Smooth muscle cell (in vitro differentiated cells): ENCODE measurements at regions not wholly inside any gene's neighbourhood (a gene's known extent, or its start where the extent isn't known, plus 50 kb on each side); places are given as distances from the start of the nearest gene placed in this dataset.

Experiments
- DNase-seq: peaks from one replicate; lab custom pipeline; 2025; ENCODE audit not compliant: unreplicated experiment; lab: John Stamatoyannopoulos, UW
- H2AFZ ChIP-seq: fragments of 200-600 bp; sonication (generic); 2 replicates; pipeline ENCODE4 v1.6.0; 2016; ENCODE audit warnings: antibody characterized with exemption, low read depth, mild to moderate bottlenecking
- H3F3A ChIP-seq: fragments of 200-600 bp; sonication (generic); 2 replicates; pipeline ENCODE4 v1.6.0; 2017; ENCODE audit warnings: antibody characterized with exemption, low read depth
- H3K27ac ChIP-seq: fragments of 200-600 bp; sonication (generic); 2 replicates; pipeline ENCODE4 v1.5.1; 2016; ENCODE audit warnings: low read depth, mild to moderate bottlenecking
- H3K27me3 ChIP-seq: fragments of 200-600 bp; sonication (generic); 2 replicates; pipeline ENCODE4 v1.6.1; 2016; ENCODE audit warnings: low read depth, mild to moderate bottlenecking
- H3K36me3 ChIP-seq: fragments of 200-600 bp; sonication (generic); 2 replicates; pipeline ENCODE4 v1.5.1; 2016; ENCODE audit warnings: low read depth
- H3K4me1 ChIP-seq: fragments of 200-600 bp; sonication (generic); 2 replicates; pipeline ENCODE4 v1.5.1; 2016; ENCODE audit warnings: low read depth
- H3K4me2 ChIP-seq: fragments of 200-600 bp; sonication (generic); 2 replicates; pipeline ENCODE4 v1.6.0; 2016; ENCODE audit warnings: mild to moderate bottlenecking
- H3K4me3 ChIP-seq: fragments of 200-600 bp; sonication (generic); 2 replicates; pipeline ENCODE4 v1.5.1; 2016; ENCODE audit warnings: mild to moderate bottlenecking
- H3K79me2 ChIP-seq: fragments of 200-600 bp; sonication (generic); 2 replicates; pipeline ENCODE4 v1.6.0; 2016; ENCODE audit warnings: low read depth, mild to moderate bottlenecking
- H3K9ac ChIP-seq: fragments of 200-600 bp; sonication (generic); 2 replicates; pipeline ENCODE4 v1.6.0; 2016; ENCODE audit warnings: low read depth
- H3K9me3 ChIP-seq: fragments of 200-600 bp; sonication (generic); replicated peaks from 2 replicates; pipeline ENCODE4 v1.5.1; 2016; ENCODE audit warnings: low read depth
- H4K20me1 ChIP-seq: fragments of 200-600 bp; sonication (generic); 2 replicates; pipeline ENCODE4 v1.6.0; 2016; ENCODE audit warnings: low read depth
- WGBS: methylation state at CpG from one replicate; pipeline ENCODE4 v1.1.7; 2016; ENCODE audit warnings: low lambda C conversion rate; 5-methylcytosine and 5-hydroxymethylcytosine counted together
- TF ChIP-seq, protein P1 (sequence below): fragments of 200-600 bp; sonication (generic); IDR thresholded peaks from 2 replicates; pipeline ENCODE4 v1.5.1; 2017; ENCODE audit warnings: borderline replicate concordance, mild to moderate bottlenecking, antibody characterized with exemption; ENCODE audit not compliant: insufficient read depth, poor library complexity, severe bottlenecking

DNA sequence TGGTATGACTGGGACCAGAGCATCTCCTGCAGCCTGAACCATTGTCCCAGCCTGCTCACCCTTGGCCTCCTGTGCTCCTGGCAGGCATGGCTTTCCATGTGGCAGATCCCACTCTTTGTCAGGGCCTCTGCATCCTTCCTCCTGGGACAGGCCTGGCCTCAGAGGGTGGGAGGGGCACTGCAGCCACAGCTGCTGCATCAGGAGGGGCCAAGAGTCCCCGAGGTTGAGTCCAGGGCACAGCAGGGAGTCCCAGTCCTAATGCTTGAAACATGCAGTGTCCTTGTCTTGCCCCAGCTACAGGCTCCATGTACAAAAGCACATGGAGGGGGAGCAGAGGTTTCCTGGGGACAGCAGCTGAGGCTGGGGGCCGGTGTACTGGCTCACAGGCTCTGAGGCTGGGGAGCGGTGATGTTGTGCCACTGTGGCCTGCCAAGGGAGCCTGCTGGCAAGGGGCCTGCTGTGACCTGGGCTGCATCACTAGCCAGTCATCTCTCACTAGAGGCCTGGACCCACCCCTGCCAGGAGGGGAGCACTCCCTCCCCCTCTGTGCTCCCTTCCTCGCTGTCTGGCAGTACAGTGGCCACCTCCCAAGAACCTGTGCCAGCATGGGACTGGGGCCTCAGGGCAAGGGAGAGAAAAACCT is 144.8 kb downstream of the ZNF248 start:
- TF ChIP-seq, protein P1, sequence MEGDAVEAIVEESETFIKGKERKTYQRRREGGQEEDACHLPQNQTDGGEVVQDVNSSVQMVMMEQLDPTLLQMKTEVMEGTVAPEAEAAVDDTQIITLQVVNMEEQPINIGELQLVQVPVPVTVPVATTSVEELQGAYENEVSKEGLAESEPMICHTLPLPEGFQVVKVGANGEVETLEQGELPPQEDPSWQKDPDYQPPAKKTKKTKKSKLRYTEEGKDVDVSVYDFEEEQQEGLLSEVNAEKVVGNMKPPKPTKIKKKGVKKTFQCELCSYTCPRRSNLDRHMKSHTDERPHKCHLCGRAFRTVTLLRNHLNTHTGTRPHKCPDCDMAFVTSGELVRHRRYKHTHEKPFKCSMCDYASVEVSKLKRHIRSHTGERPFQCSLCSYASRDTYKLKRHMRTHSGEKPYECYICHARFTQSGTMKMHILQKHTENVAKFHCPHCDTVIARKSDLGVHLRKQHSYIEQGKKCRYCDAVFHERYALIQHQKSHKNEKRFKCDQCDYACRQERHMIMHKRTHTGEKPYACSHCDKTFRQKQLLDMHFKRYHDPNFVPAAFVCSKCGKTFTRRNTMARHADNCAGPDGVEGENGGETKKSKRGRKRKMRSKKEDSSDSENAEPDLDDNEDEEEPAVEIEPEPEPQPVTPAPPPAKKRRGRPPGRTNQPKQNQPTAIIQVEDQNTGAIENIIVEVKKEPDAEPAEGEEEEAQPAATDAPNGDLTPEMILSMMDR = no peak
- Histone ChIP-seq H3K4me2 (no peak overlapping the region), H3K36me3 (no peaks in the 10 kb centered on the region), H3K27ac (no peak overlapping the region), H3K4me3 (no peak overlapping the region), H2AFZ (no peak overlapping the region), H3K9me3 (no peaks in the 10 kb centered on the region), H3K79me2 (no peaks in the 10 kb centered on the region), H3K27me3 (no peaks in the 10 kb centered on the region), H3K4me1 (no peaks in the 10 kb centered on the region), H3K9ac (no peak overlapping the region), H3F3A (no peaks in the 10 kb centered on the region), H4K20me1 (no peaks in the 10 kb centered on the region)
- WGBS = 87% methylated on average over 4 of the region's 4 CpGs
- DNase-seq = no peak

DNA sequence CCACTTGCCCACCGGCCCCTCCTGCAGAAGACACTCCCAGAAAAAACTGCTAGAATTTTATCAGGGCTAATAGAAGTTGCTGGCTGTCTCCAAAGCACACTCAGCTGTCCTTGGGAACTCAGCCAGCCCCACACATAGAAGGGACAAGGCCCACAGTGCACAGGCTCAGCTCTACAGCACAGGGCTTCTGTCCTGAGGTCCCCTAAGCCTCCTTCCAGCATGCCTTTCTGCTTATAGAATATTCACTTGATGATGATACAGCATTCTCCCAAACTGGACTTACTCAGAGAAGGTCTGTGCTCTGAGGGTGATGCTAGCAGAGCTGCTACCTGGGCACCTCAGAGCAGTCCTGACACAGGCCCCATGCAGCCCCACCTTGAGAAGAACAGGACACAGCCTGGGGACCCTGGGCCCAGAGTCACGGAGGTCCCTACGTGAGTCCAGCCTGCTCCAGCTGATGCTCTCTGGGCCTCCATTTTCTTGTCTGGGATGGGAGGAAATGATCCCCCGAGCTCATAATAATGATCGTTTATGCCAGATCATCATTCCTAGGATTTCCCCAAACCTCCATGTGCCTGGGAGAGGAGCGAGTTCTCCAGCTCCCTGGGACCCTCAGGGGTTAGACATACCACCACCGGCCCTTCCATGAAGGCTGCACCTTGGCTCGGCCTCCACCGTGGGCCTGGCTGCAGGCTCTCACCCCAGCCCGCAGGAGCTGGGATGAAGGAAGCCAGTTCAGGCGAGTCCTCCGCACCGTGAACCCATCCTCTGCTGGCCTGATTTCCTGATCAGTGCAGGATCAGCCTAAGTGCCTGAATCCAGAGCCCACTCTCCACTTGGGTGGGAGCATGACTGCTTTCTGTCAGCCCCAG is 145.6 kb downstream of the ZNF248 start:
- DNase-seq = no peak
- no peak overlapping the region for H3K27ac ChIP-seq
- no peaks in the 10 kb centered on the region for H4K20me1 ChIP-seq
- H3K9me3 ChIP-seq = no peaks in the 10 kb centered on the region
- H3K79me2 ChIP-seq = no peaks in the 10 kb centered on the region
- no peak overlapping the region for H2AFZ ChIP-seq
- no peak overlapping the region for H3K9ac ChIP-seq
- 81% methylated on average over 13 of the region's 13 CpGs for WGBS
- H3K27me3 ChIP-seq = no peaks in the 10 kb centered on the region
- H3K36me3 ChIP-seq = no peaks in the 10 kb centered on the region
- no peaks in the 10 kb centered on the region for H3F3A ChIP-seq
- H3K4me3 ChIP-seq = no peak overlapping the region
- TF ChIP-seq, protein P1 = no peak
- H3K4me2 ChIP-seq = no peak overlapping the region
- no peaks in the 10 kb centered on the region for H3K4me1 ChIP-seq

DNA sequence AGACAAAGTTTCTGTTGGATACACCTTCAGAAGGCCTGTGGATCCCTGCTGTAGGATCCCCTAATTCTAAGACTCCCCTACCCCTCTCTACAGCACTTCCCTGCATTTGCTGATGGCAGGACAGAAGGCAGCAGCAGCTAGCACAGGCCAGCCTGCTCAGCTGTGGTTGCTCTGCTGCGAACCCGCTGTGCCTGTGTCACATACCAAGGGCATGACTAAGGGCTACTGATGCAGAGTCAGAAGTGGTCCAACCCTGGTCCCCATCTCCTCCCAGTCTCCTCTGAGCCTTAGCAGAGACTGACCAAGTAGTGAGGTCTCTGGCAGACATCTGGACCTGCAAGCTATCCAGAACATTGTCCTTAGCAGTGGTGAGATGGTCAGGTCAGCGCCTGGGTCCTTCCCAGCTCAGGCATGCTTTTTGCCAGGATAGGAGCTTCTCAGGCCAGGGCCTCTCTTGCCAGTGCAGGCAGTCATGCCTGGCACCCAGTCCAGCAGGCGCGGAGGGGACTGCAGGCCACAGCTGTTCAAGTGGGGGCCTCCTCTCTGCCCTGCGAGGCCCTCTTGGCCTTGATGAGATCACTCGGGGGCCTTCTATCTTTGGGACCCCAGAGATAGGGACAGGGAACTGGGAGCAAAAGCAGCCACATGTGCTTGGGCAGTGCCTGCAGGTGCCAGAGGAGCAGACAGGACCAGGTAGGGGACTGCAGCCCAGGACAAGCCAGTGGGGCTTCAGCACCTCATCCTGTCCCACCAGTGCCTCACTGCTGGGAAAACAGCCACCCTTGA is 146.4 kb downstream of the ZNF248 start:
- TF ChIP-seq, protein P1 = no peak
- 85% methylated on average over 7 of the region's 7 CpGs for WGBS
- Histone ChIP-seq H3K9me3 (no peaks in the 10 kb centered on the region), H3K9ac (no peak overlapping the region), H3K27ac (no peak overlapping the region), H4K20me1 (no peaks in the 10 kb centered on the region), H2AFZ (no peak overlapping the region), H3K27me3 (no peaks in the 10 kb centered on the region), H3K36me3 (no peaks in the 10 kb centered on the region), H3K4me1 (no peaks in the 10 kb centered on the region), H3K4me3 (no peak overlapping the region), H3F3A (no peaks in the 10 kb centered on the region), H3K79me2 (no peaks in the 10 kb centered on the region), H3K4me2 (no peak overlapping the region)
- DNase-seq = no peak
